ENCODE measurements at regions not wholly inside any gene's neighbourhood (a gene's known extent, or its start where the extent isn't known, plus 50 kb on each side); places are given as distances from the start of the nearest gene placed in this dataset.

GRCh38 chr2:114089636-114090319 is 199.9 kb downstream of the ACTR3 start:
- H3K27me3 ChIP-seq: no peaks in the 10 kb centered on the region
- no peak overlapping the region for H3K4me3 ChIP-seq (replicated peaks in 1 of 3)
- no peaks in the 10 kb centered on the region for H3K9me3 ChIP-seq
- no peaks in the 10 kb centered on the region for H3K36me3 ChIP-seq
- H3K27ac ChIP-seq: no peak overlapping the region
- WGBS, 2 donors: 84 to 88% methylated on average over 9 of the region's 9 CpGs
- TF ChIP-seq POLR2A (IDR thresholded peaks at IDR 0.05) (no peak), CTCF (IDR thresholded peaks at IDR 0.05) (no peak)
- intact Hi-C loops (cut with DNase I): no loop called here
- no peak for DNase-seq
- no peaks in the 10 kb centered on the region for H3K4me1 ChIP-seq

GRCh38 chr2:114091010-114091409 is 201.1 kb downstream of the ACTR3 start:
- no peaks in the 10 kb centered on the region for H3K36me3 ChIP-seq
- H3K4me1 ChIP-seq: no peaks in the 10 kb centered on the region
- intact Hi-C loops (cut with DNase I): no loop called here
- 92 to 97% methylated on average over 1 of the region's 1 CpG for WGBS, 2 donors
- H3K27me3 ChIP-seq: no peaks in the 10 kb centered on the region
- no peaks in the 10 kb centered on the region for H3K9me3 ChIP-seq
- no peak overlapping the region for H3K4me3 ChIP-seq (replicated peaks in 1 of 3)
- TF ChIP-seq CTCF (IDR thresholded peaks at IDR 0.05) (no peak), POLR2A (IDR thresholded peaks at IDR 0.05) (no peak)
- H3K27ac ChIP-seq: no peak overlapping the region
- DNase-seq: no peak

GRCh38 chr2:114108249-114108648 is 218.4 kb downstream of the ACTR3 start:
- WGBS, 2 donors: 92 to 93% methylated on average over 2 of the region's 2 CpGs
- no peaks in the 10 kb centered on the region for H3K9me3 ChIP-seq
- peaks cover 0 to 4% of the 10 kb centered on the region in 2 donors for H3K4me1 ChIP-seq
- TF ChIP-seq POLR2A (IDR thresholded peaks at IDR 0.05) (no peak), CTCF (IDR thresholded peaks at IDR 0.05) (no peak)
- intact Hi-C loops (cut with DNase I): no loop called here
- no peak overlapping the region for H3K4me3 ChIP-seq (replicated peaks in 1 of 3)
- no peaks in the 10 kb centered on the region for H3K27me3 ChIP-seq
- peak overlapping the region in 1 of 3 donors; percentile 24 for H3K27ac ChIP-seq
- no peak for DNase-seq
- no peaks in the 10 kb centered on the region for H3K36me3 ChIP-seq

GRCh38 chr2:114108824-114109416 is 219.0 kb downstream of the ACTR3 start:
- intact Hi-C loops (cut with DNase I): no loop called here
- peak; percentile 58 to 72 for DNase-seq
- Histone ChIP-seq H3K27me3 (no peaks in the 10 kb centered on the region), H3K27ac (peak overlapping the region in 1 of 3 donors; percentile 24), H3K4me3 (replicated peaks in 1 of 3) (no peak overlapping the region), H3K36me3 (no peaks in the 10 kb centered on the region), H3K9me3 (no peaks in the 10 kb centered on the region), H3K4me1 (peaks cover 0 to 4% of the 10 kb centered on the region in 2 donors)
- 46 to 48% methylated on average over 3 of the region's 3 CpGs for WGBS, 2 donors
- TF ChIP-seq CTCF (IDR thresholded peaks at IDR 0.05) (no peak), POLR2A (IDR thresholded peaks at IDR 0.05) (no peak)

GRCh38 chr2:114111329-114111728 is 221.4 kb downstream of the ACTR3 start:
- H3K27me3 ChIP-seq: no peaks in the 10 kb centered on the region
- no peak overlapping the region for H3K27ac ChIP-seq
- DNase-seq: no peak
- no peak overlapping the region for H3K4me3 ChIP-seq (replicated peaks in 1 of 3)
- peaks cover 0 to 4% of the 10 kb centered on the region in 2 donors for H3K4me1 ChIP-seq
- intact Hi-C loops (cut with DNase I): no loop called here
- 91 to 97% methylated on average over 1 of the region's 1 CpG for WGBS, 2 donors
- no peaks in the 10 kb centered on the region for H3K36me3 ChIP-seq
- no peaks in the 10 kb centered on the region for H3K9me3 ChIP-seq
- TF ChIP-seq POLR2A (IDR thresholded peaks at IDR 0.05) (no peak), CTCF (IDR thresholded peaks at IDR 0.05) (no peak)

All from thyroid gland (tissue), 4 donors.